Neural progenitor cell (in vitro differentiated cells): ENCODE measurements at regions not wholly inside any gene's neighbourhood (a gene's known extent, or its start where the extent isn't known, plus 50 kb on each side); places are given as distances from the start of the nearest gene placed in this dataset.

ENCODE experiments used
- CTCF ChIP-seq: fragments of 200-600 bp; sonication (generic); IDR thresholded peaks from 2 replicates; pipeline ENCODE4 v1.5.1; 2017; ENCODE audit warnings: antibody characterized with exemption, mild to moderate bottlenecking
- EZH2phosphoT487 ChIP-seq: fragments of 200-600 bp; sonication (generic); IDR thresholded peaks from 2 replicates; pipeline ENCODE4 v1.6.1; 2017; ENCODE audit warnings: antibody characterized with exemption

GRCh38 chr22:22185217-22185616 lies 59.4 kb upstream of the VPREB1 start:
- TF ChIP-seq CTCF, result no peak
- no peak for TF ChIP-seq EZH2phosphoT487
